PC-3 (cell line): ENCODE measurements at regions not wholly inside any gene's neighbourhood (a gene's known extent, or its start where the extent isn't known, plus 50 kb on each side); places are given as distances from the start of the nearest gene placed in this dataset.

ENCODE experiments used
- ATAC-seq: fragments of 200-7000 bp; cut with Tn5 transposase; 2 replicates; pipeline ENCODE4 v1.9.1; 2020; ENCODE audit warnings: mild to moderate bottlenecking, moderate library complexity
- BruUV-seq: library from RNA; stranded (reverse); fragments of 400-500 nt; replicated peaks from 2 replicates; lab custom pipeline; 2021; lab: Mats Ljungman, UMichigan
- CTCF ChIA-PET: fragments of 300-600 bp; sonication (Branson Sonifier 250); formaldehyde crosslinking; loops from one replicate; lab custom pipeline; 2022; ENCODE audit warnings: antibody characterized with exemption; lab: Charles Lee
- POLR2A ChIA-PET: fragments of 300-600 bp; sonication (Branson Sonifier 250); formaldehyde crosslinking; loops from one replicate; lab custom pipeline; 2022; ENCODE audit warnings: antibody characterized with exemption; ENCODE audit not compliant: unreplicated experiment; lab: Charles Lee
- DNase-seq: peaks from one replicate; pipeline ENCODE4 v3.0.0-alpha.2; 2015
- H2AFZ ChIP-seq: fragments of 300-600 bp; sonication (generic); 2 replicates; pipeline ENCODE4 v1.6.0; 2016; ENCODE audit warnings: antibody characterized with exemption, low read length
- H3F3A ChIP-seq: fragments of 300-600 bp; sonication (generic); one replicate; pipeline ENCODE4 v1.6.0; 2017; ENCODE audit warnings: antibody characterized with exemption, low read length, control low read depth, mild to moderate bottlenecking; ENCODE audit not compliant: unreplicated experiment
- H3K27ac ChIP-seq: fragments of 300-600 bp; sonication (generic); 2 replicates; pipeline ENCODE4 v1.5.1; 2016; ENCODE audit warnings: mild to moderate bottlenecking, low read length
- H3K27me3 ChIP-seq: fragments of 300-600 bp; sonication (generic); 2 replicates; pipeline ENCODE4 v1.6.1; 2016; ENCODE audit warnings: low read length, mixed read lengths
- H3K36me3 ChIP-seq: fragments of 300-600 bp; sonication (generic); 2 replicates; pipeline ENCODE4 v1.6.1; 2016; ENCODE audit warnings: low read depth, mixed run types, low read length, mixed read lengths
- H3K4me1 ChIP-seq: fragments of 300-600 bp; sonication (generic); 2 replicates; pipeline ENCODE4 v1.5.1; 2016; ENCODE audit warnings: low read length; ENCODE audit not compliant: insufficient read depth
- H3K4me2 ChIP-seq: fragments of 300-600 bp; sonication (generic); 2 replicates; pipeline ENCODE4 v1.6.0; 2016; ENCODE audit warnings: low read length
- H3K4me3 ChIP-seq: fragments of 300-600 bp; sonication (generic); 2 replicates; pipeline ENCODE4 v1.5.1; 2016; ENCODE audit warnings: mild to moderate bottlenecking, low read length, mixed read lengths
- H3K79me2 ChIP-seq: fragments of 300-600 bp; sonication (generic); 2 replicates; pipeline ENCODE4 v1.6.1; 2017; ENCODE audit warnings: low read length, mixed read lengths
- H3K9ac ChIP-seq: fragments of 300-600 bp; sonication (generic); 2 replicates; pipeline ENCODE4 v1.6.0; 2016; ENCODE audit warnings: mild to moderate bottlenecking, low read length
- H3K9me2 ChIP-seq: fragments of 300-600 bp; sonication (generic); replicated peaks from 2 replicates; pipeline ENCODE4 v1.6.1; 2016; ENCODE audit warnings: mixed run types, low read length, mixed read lengths
- H3K9me3 ChIP-seq: fragments of 300-600 bp; sonication (generic); 2 replicates; pipeline ENCODE4 v1.6.1; 2016; ENCODE audit warnings: low read length, mixed read lengths
- H4K20me1 ChIP-seq: fragments of 300-600 bp; sonication (generic); 2 replicates; pipeline ENCODE4 v1.6.1; 2016; ENCODE audit warnings: low read length, mixed read lengths
- CTCF ChIP-seq: fragments of 300-600 bp; sonication (generic); conservative IDR thresholded peaks from 2 replicates; pipeline ENCODE4 v1.5.1; 2017; ENCODE audit warnings: antibody characterized with exemption, low read depth, mild to moderate bottlenecking, low read length
- EZH2 ChIP-seq: fragments of 300-600 bp; sonication (generic); IDR thresholded peaks from one replicate; pipeline ENCODE4 v1.6.1; 2017; ENCODE audit warnings: antibody characterized with exemption, mild to moderate bottlenecking, low read length; ENCODE audit not compliant: unreplicated experiment
- EZH2phosphoT487 ChIP-seq: fragments of 300-600 bp; sonication (generic); IDR thresholded peaks from 2 replicates; pipeline ENCODE4 v1.6.1; 2018; ENCODE audit warnings: mild to moderate bottlenecking, antibody characterized with exemption, low read length, borderline replicate concordance
- intact Hi-C: fragments of 100-400 bp; cut with micrococcal nuclease; formaldehyde crosslinking; loops from 2 replicates; pipeline ENCODE4 v1.9.0; 2023

GRCh38 chr18:24756385-24756784 is 295.9 kb downstream of the HRH4 start:
- Histone ChIP-seq H4K20me1 (no peaks in the 10 kb centered on the region), H3K4me1 (no peaks in the 10 kb centered on the region), H3K79me2 (no peaks in the 10 kb centered on the region), H3K27me3 (peaks cover 15% of the 10 kb centered on the region), H3F3A (no peaks in the 10 kb centered on the region), H3K9me3 (no peaks in the 10 kb centered on the region), H3K9ac (no peak overlapping the region), H3K9me2 (no peaks in the 10 kb centered on the region), H3K36me3 (no peaks in the 10 kb centered on the region), H3K27ac (no peak overlapping the region), H3K4me2 (no peak overlapping the region), H2AFZ (no peak overlapping the region), H3K4me3 (no peak overlapping the region)
- BruUV-seq = no TSS peak
- intact Hi-C loops = no loop called here
- TF ChIP-seq EZH2 (no peak), CTCF (no peak), EZH2phosphoT487 (no peak)
- POLR2A ChIA-PET = no interaction called here
- CTCF ChIA-PET = no interaction called here
- no peak for ATAC-seq
- no peak for DNase-seq

- intact Hi-C loops = no loop called here
- ATAC-seq (no peak), DNase-seq (no peak)
- Histone ChIP-seq H3K9ac (no peak overlapping the region), H3K4me2 (no peak overlapping the region), H3K79me2 (no peaks in the 10 kb centered on the region), H3K9me3 (no peaks in the 10 kb centered on the region), H3K9me2 (no peaks in the 10 kb centered on the region), H3K4me3 (no peak overlapping the region), H3K27ac (no peak overlapping the region), H3F3A (no peaks in the 10 kb centered on the region), H2AFZ (no peak overlapping the region), H3K27me3 (peaks cover 15% of the 10 kb centered on the region), H3K4me1 (no peaks in the 10 kb centered on the region), H4K20me1 (no peaks in the 10 kb centered on the region), H3K36me3 (no peaks in the 10 kb centered on the region)
- TF ChIP-seq EZH2phosphoT487 (no peak), EZH2 (no peak), CTCF (no peak)
- no TSS peak for BruUV-seq
- ChIA-PET POLR2A (no interaction called here), CTCF (no interaction called here)
These were observed 296.7 kb downstream of the HRH4 start for GRCh38 chr18:24757134-24757533.

GRCh38 chr18:24761765-24762164 is 301.3 kb downstream of the HRH4 start:
- H3K9me3 ChIP-seq = no peaks in the 10 kb centered on the region
- no peak overlapping the region for H3K27ac ChIP-seq
- TF ChIP-seq EZH2 = no peak
- TF ChIP-seq CTCF = no peak
- TF ChIP-seq EZH2phosphoT487 = no peak
- no peaks in the 10 kb centered on the region for H3K9me2 ChIP-seq
- H3K4me3 ChIP-seq = no peak overlapping the region
- no peaks in the 10 kb centered on the region for H3K79me2 ChIP-seq
- no peaks in the 10 kb centered on the region for H3K36me3 ChIP-seq
- ATAC-seq (no peak), DNase-seq (no peak)
- no peaks in the 10 kb centered on the region for H3F3A ChIP-seq
- no peak overlapping the region for H2AFZ ChIP-seq
- no peak overlapping the region for H3K9ac ChIP-seq
- intact Hi-C loops = no loop called here
- POLR2A ChIA-PET = no interaction called here
- CTCF ChIA-PET = no interaction called here
- BruUV-seq = no TSS peak
- H3K4me2 ChIP-seq = no peak overlapping the region
- H3K27me3 ChIP-seq = peaks cover 4% of the 10 kb centered on the region
- H4K20me1 ChIP-seq = no peaks in the 10 kb centered on the region
- H3K4me1 ChIP-seq = no peaks in the 10 kb centered on the region
